ENCODE measurements at regions not wholly inside any gene's neighbourhood (a gene's known extent, or its start where the extent isn't known, plus 50 kb on each side); places are given as distances from the start of the nearest gene placed in this dataset.

GRCh38 chr13:40158218-40158617, 502.8 kb downstream of the COG6 start:
- Histone ChIP-seq H3K36me3 (ENCODE audit: control insufficient read depth, insufficient read depth, low read length) (no peaks in the 10 kb centered on the region), H3K27me3 (ENCODE audit: control insufficient read depth, insufficient read depth, low read length) (no peaks in the 10 kb centered on the region), H3K4me3 (ENCODE audit: low read depth, low read length) (no peak overlapping the region)
- no peak for TF ChIP-seq CTCF (IDR thresholded peaks at IDR 0.05; ENCODE audit: insufficient read depth, low read length, poor library complexity, severe bottlenecking)
- no peak for DNase-seq (ENCODE audit: low read depth)

- DNase-seq (ENCODE audit: low read depth), result no peak
- no peak for TF ChIP-seq CTCF (IDR thresholded peaks at IDR 0.05; ENCODE audit: insufficient read depth, low read length, poor library complexity, severe bottlenecking)
- H3K4me3 ChIP-seq (ENCODE audit: low read depth, low read length), result no peak overlapping the region
- no peaks in the 10 kb centered on the region for H3K27me3 ChIP-seq (ENCODE audit: control insufficient read depth, insufficient read depth, low read length)
- no peaks in the 10 kb centered on the region for H3K36me3 ChIP-seq (ENCODE audit: control insufficient read depth, insufficient read depth, low read length)
Observed at GRCh38 chr13:40158757-40159156, 503.3 kb downstream of the COG6 start.

- no peak for TF ChIP-seq CTCF (IDR thresholded peaks at IDR 0.05; ENCODE audit: insufficient read depth, low read length, poor library complexity, severe bottlenecking)
- H3K27me3 ChIP-seq (ENCODE audit: control insufficient read depth, insufficient read depth, low read length), result no peaks in the 10 kb centered on the region
- H3K36me3 ChIP-seq (ENCODE audit: control insufficient read depth, insufficient read depth, low read length), result no peaks in the 10 kb centered on the region
- no peak overlapping the region for H3K4me3 ChIP-seq (ENCODE audit: low read depth, low read length)
- DNase-seq (ENCODE audit: low read depth), result no peak
Observed at GRCh38 chr13:40159736-40160135, 504.3 kb downstream of the COG6 start.

GRCh38 chr13:40160618-40161350, 505.3 kb downstream of the COG6 start:
- Histone ChIP-seq H3K4me3 (ENCODE audit: low read depth, low read length) (no peak overlapping the region), H3K27me3 (ENCODE audit: control insufficient read depth, insufficient read depth, low read length) (no peaks in the 10 kb centered on the region), H3K36me3 (ENCODE audit: control insufficient read depth, insufficient read depth, low read length) (no peaks in the 10 kb centered on the region)
- no peak for TF ChIP-seq CTCF (IDR thresholded peaks at IDR 0.05; ENCODE audit: insufficient read depth, low read length, poor library complexity, severe bottlenecking)
- DNase-seq (ENCODE audit: low read depth), result no peak

- DNase-seq (ENCODE audit: low read depth), result no peak
- H3K4me3 ChIP-seq (ENCODE audit: low read depth, low read length), result no peak overlapping the region
- no peaks in the 10 kb centered on the region for H3K27me3 ChIP-seq (ENCODE audit: control insufficient read depth, insufficient read depth, low read length)
- no peaks in the 10 kb centered on the region for H3K36me3 ChIP-seq (ENCODE audit: control insufficient read depth, insufficient read depth, low read length)
- no peak for TF ChIP-seq CTCF (IDR thresholded peaks at IDR 0.05; ENCODE audit: insufficient read depth, low read length, poor library complexity, severe bottlenecking)
Observed at GRCh38 chr13:40161351-40161810, 505.1 kb downstream of the FOXO1 start.

- no peak for TF ChIP-seq CTCF (IDR thresholded peaks at IDR 0.05; ENCODE audit: insufficient read depth, low read length, poor library complexity, severe bottlenecking)
- Histone ChIP-seq H3K4me3 (ENCODE audit: low read depth, low read length) (no peak overlapping the region), H3K36me3 (ENCODE audit: control insufficient read depth, insufficient read depth, low read length) (no peaks in the 10 kb centered on the region), H3K27me3 (ENCODE audit: control insufficient read depth, insufficient read depth, low read length) (no peaks in the 10 kb centered on the region)
- DNase-seq (ENCODE audit: low read depth), result no peak
Observed at GRCh38 chr13:40161931-40162330, 504.5 kb downstream of the FOXO1 start.

Measured in kidney epithelial cell (primary cell).